ENCODE measurements at regions not wholly inside any gene's neighbourhood (a gene's known extent, or its start where the extent isn't known, plus 50 kb on each side); places are given as distances from the start of the nearest gene placed in this dataset.

DNA sequence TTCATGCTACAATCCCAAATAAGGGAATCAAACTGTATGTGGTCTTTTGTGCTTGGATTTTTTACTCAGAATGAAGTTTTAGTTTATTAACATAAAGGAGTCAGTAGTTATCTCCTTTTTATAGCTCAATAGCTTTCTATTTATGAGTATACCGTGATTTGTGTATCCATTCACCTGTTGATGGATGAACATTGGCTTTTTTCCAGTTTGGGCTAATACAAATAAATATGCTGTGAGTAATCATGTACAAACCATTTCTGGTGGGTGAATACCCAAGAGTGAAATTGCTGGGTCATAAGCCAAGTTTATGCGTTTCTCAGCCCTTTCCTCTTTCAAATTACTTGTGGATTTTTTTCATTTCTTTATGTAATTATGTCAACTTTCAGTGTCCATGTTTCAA lies 395.3 kb downstream of the OSTF1 start:
- H2BK15ac ChIP-seq (ENCODE audit: low read depth, low read length) = no peak overlapping the region
- H3K23ac ChIP-seq (ENCODE audit: low read depth, low read length) = no peak overlapping the region
- no CpG with 5 or more reads among the region's 2 CpGs for WGBS, 2 experiments (ENCODE audit: extremely low coverage in 2 of 2, insufficient read length in 1 of 2)
- dilution Hi-C loops (cut with HindIII; ENCODE audit: low sequenced_read_pairs, unreplicated experiment) (no loop called here), intact Hi-C loops (cut with micrococcal nuclease) (no loop called here), in situ Hi-C loops (cut with MboI; ENCODE audit: low sequenced_read_pairs) (no loop called here)
- no peaks in the 10 kb centered on the region for H4K20me1 ChIP-seq (ENCODE audit: insufficient read depth, low read length)
- CTCF ChIA-PET = no interaction called here
- no peak overlapping the region for H2AFZ ChIP-seq (replicated peaks; ENCODE audit: low read length, poor library complexity)
- H2BK5ac ChIP-seq (ENCODE audit: low read depth, low read length, poor library complexity, severe bottlenecking) = no peak overlapping the region
- no peaks in the 10 kb centered on the region for H3K4me1 ChIP-seq (ENCODE audit: control insufficient read depth, insufficient read depth, low read length)
- H4K5ac ChIP-seq (ENCODE audit: low read depth, low read length) = no peak overlapping the region
- H2BK20ac ChIP-seq (ENCODE audit: low read depth, low read length) = no peak overlapping the region
- H3K4me2 ChIP-seq (ENCODE audit: low read depth, low read length) = no peak overlapping the region
- H3K9me3 ChIP-seq (ENCODE audit: control insufficient read depth, insufficient read depth, low read length) = peaks cover under 1% of the 10 kb centered on the region; the same call in 1 of the 2 replicates
- H2BK120ac ChIP-seq (ENCODE audit: low read depth, low read length) = no peak overlapping the region
- TF ChIP-seq CTCF (conservative IDR thresholded peaks at IDR 0.05; ENCODE audit: low read depth, low read length) (no peak), MAFK (IDR thresholded peaks at IDR 0.05; ENCODE audit: low read depth, low read length) (no peak)
- BruUV-seq (replicated peaks) = no TSS peak
- H3K36me3 ChIP-seq (ENCODE audit: control insufficient read depth, insufficient read depth, low read length) = no peaks in the 10 kb centered on the region
- no peak overlapping the region for H4K91ac ChIP-seq (ENCODE audit: insufficient read depth, low read depth, low read length)
- H4K8ac ChIP-seq (ENCODE audit: low read depth in 2 of 2, low read length in 2 of 2) = no peak overlapping the region
- H3K56ac ChIP-seq (ENCODE audit: extremely low read depth, insufficient read depth, low read length) = no peak overlapping the region
- H3K27me3 ChIP-seq (ENCODE audit: control insufficient read depth, insufficient read depth, low read length) = no peaks in the 10 kb centered on the region
- H3K14ac ChIP-seq (replicated peaks; ENCODE audit: low read depth, low read length) = no peak overlapping the region
- H2AK5ac ChIP-seq (ENCODE audit: low read depth, low read length) = no peak overlapping the region
- no peaks in the 10 kb centered on the region for H3K79me1 ChIP-seq (ENCODE audit: low read depth in 1 of 2, low read length in 2 of 2)
- no peak overlapping the region for H3K9ac ChIP-seq (ENCODE audit: low read depth, low read length)
- DNase-seq = no peak
- no peak overlapping the region for H3K18ac ChIP-seq (ENCODE audit: low read depth, low read length)
- no peaks in the 10 kb centered on the region for H3K9me1 ChIP-seq (ENCODE audit: insufficient read depth, low read length)
- H3K4me3 ChIP-seq (ENCODE audit: insufficient read depth, low read depth, low read length) = no peak overlapping the region
- no peak overlapping the region for H3K4ac ChIP-seq (ENCODE audit: low read depth, low read length)
- H2AK9ac ChIP-seq (replicated peaks; ENCODE audit: low read depth, low read length, poor library complexity) = no peak overlapping the region
- ATAC-seq (ENCODE audit: low read depth) = no peak
- no peak overlapping the region for H3K27ac ChIP-seq (ENCODE audit: insufficient read depth, low read length)
- POLR2A ChIA-PET (ENCODE audit: unreplicated experiment) = no interaction called here
